ENCODE measurements at regions not wholly inside any gene's neighbourhood (a gene's known extent, or its start where the extent isn't known, plus 50 kb on each side); places are given as distances from the start of the nearest gene placed in this dataset.
"Not testable (repeated sequence)": the region's sequence is repeated elsewhere in the genome, so short reads cannot be mapped to it uniquely, and the experiment has no call there.

DNA sequence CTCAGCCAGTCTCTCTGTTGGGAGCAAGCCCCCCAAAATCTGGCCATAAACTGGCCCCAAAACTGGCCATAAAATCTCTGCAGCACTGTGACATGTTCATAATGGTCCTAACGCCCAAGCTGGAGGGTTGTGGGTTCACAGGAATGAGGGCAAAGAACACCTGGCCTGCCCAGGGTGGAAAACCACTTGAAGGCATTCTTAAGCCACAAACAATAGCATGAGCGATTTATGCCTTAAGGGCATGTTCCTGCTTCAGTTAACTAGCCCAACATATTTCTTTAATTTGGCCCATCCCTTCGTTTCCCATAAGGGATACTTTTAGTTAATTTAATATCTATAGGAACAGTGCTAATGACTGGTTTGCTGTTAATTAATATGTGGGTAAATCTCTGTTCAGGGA is 205.8 kb downstream of the ALG10 start:
- not testable (repeated sequence) for DNase-seq

DNA sequence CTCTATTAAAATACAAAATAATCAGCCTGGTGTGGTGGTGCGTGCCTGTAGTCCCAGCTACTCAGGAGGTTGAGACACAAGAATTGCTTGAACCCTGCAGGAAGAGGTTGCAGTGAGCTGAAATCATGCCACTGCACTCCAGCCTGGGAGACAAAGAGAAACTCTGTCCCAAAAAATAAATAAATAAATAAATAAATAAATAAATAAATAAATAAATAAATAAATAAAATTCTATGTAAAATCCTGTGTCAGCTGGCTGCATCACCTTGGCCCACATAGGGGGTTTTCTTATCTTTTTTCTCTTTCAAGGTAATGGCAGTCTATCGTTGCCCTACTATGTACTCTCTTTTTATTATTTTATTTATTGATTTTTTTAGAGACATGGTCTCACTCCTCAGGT is 206.7 kb downstream of the ALG10 start:
- not testable (repeated sequence) for DNase-seq

DNA sequence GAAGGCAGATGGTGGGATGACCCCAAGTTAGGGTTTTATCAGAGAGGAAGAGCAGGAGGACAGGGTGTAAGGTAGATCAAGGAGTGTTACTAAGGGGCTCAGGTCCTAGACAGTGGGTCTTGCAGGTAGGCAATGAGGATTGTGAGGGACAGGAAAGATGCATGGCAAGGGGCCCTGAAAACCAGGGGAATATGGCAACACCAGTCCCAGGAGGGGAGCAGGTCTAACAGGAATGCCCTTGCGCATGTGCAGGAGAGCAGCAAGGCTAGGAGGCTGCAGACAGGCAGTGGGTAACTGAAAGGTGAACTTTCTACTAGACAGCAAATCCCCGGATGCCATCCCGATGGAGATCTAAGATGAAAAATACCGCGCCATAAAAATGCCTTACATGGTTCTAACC is 211.3 kb downstream of the ALG10 start:
- DNase-seq = no peak

DNA sequence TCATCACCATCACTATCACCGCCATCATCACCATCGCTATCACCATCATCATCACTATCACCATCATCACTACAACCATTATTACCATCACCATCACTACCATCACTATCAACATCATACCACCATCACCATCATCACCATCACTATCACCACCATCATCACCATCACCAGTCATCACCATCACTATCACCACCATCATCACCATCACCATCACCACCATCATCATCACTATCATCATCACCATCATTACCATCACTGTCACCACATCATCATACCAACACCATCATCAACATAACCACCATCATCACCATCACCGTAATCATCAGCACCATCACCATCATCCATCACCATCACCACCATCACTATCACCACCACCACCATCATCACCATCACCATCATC is 213.8 kb downstream of the ALG10 start:
- no peak for DNase-seq

DNA sequence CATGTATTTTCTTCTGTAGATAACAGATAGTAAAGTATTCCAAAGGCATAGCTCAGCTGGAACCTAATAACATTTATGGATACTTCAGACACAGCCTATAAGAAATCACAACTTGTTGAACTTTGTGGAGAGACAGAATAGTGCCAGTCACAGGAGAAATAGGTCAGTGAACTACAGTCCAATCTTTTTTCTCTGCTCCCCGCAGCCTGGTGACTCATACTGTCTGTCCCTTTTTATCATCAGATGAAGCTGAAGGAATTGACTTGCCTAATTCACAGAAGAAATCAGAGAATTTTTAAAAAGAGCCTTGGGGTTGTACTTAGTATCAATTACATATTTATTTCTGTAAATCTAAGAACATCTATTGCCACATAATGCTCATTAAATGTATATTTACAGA is 222.3 kb downstream of the ALG10 start:
- no peak for DNase-seq

DNA sequence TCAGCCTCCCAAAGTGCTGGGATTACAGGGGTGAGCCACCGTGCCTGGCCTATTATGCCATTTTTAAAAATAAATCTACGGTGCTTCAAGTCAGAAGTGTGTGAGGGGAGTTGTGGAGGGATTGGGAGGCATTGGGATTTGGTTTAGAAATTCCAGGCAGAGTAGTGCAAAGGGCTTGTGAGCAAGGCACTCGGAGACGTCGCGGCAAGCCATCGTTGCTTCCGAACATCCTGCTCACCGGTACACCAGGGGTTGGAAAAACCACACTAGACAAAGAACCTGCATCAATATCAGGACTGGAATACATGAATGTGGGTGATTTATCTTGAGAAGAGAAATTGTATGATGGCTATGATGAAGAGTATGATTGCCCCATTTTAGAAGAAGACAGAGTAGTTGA is 227.0 kb downstream of the ALG10 start:
- DNase-seq = no peak

DNA sequence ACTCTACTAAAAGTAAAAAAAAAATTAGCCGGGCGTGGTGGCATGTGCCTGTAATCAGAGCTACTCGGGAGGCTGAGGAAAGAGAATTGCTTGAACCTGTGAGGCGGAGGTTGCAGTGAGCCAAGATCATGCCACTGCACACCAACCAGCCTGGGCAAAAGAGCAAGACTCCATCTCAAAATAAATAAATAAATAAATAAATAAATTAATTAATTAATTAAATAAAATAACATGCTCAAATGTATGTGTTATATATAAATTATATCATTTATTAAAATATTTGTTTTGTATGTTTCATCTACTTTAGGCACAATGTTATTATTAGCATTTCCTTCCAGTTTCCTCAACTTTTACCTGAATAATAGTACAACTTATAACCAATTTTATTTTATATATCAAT is 229.6 kb downstream of the ALG10 start:
- DNase-seq = not testable (repeated sequence)

DNA sequence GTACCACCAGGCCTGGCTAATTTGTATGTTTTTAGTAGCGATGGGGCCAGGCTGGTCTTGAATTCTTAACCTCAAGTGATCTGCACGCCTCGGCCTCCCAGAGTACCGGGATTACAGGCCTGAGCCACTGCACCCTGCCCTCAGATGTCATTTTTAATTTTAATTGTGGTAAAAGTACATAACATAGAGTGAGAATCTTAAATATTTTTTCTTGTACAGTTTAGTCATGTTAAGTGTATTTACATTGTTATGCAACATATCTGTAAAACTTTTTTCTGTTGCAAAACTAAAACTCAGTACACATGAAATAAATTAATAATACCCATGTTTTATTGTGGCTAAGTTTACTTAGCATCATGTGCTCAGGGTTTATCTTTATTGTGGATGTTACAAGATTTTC is 231.4 kb downstream of the ALG10 start:
- no peak for DNase-seq

DNA sequence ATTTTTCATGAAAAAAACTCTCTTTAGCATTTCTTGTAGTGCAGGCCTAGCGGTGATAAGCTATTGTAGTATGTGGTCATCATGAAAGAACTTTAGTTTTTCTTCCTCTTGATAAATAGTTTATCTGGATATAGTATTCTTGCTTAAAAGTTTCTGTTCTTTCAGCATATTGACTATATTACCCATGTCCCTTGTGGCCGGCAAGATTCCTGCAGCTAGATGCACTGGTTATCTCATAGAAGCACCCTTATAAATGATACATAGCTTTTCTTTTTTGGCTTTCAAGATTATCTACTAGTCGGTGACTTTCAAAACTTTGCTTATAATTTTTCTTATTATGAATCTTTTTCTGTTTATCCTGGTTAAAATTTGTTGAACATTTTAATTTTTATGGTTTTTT is 234.8 kb downstream of the ALG10 start:
- no peak for DNase-seq

DNA sequence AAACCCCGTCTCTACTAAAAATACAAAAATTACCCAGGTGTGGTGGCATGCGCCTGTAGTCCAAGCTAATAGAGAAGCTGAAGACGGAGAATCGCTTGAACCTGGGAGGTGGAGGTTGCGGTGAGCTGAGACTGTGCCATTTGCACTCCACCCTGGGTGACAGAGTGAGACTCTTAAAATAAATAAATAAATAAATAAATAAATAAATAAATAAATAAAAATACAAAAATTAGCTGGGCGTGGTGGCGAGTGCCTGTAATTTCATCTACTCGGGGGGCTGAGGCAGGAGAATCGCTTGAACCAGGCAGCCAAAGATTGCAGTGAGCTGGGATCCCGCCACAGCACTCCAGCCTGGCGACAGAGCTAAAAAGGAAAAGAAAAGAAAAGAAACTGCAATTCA is 239.8 kb downstream of the ALG10 start:
- DNase-seq = not testable (repeated sequence)

DNA sequence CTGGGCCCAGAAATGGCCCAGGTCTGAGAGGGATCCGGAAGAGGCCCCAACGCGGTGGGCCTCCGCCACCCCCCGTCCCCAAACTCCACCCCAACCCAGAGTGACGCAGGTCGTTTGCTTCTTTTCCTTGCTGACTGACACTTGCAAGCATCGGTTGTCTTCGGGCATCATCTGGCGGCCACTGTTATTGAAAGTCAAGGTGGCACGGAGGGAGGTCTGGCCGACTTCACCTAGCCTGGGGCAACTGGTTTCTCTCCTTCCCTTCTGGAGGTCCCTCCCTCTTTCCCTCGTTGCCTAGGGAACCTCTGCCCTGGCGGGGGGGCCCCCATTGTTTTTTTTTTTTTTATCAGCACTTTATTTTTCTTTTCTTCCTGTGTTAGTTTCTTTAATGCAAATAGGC is 241.8 kb downstream of the ALG10 start:
- DNase-seq = no peak

DNA sequence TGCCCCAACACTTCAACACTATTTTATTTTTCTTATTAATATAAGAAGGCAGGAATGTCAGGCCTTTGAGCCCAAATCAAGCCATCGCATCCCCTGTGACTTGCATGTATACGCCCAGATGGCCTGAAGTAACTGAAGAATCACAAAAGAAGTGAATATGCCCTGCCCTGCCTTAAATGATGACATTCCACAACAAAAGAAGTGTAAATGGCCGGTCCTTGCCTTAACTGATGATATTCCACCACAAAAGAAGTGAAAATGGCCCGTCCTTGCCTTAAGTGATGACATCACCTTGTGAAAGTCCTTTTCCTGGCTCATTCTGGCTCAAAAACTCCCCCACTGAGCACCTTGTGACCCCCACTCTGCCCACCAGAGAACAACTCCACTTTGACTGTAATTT is 251.4 kb downstream of the ALG10 start:
- DNase-seq = not testable (repeated sequence)

DNA sequence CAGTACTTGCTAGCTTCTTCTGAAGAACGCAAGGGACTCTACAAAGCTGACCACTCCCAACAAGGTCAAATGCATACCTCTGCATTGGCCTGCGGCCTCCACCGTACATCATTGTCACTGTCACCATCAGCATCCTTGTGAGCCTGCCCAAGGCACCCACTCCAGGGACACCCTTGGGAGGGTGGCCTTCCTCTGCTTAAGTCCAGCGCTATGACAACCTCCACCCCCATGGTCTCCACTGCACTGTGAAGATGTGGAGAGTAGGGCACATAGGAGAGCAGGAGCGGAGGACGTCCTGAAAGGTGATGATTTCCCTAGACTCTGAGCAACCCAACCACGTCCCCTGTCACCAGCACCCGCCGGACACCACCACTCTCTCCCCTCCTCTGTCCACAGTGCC is 252.8 kb downstream of the ALG10 start:
- DNase-seq = no peak

DNA sequence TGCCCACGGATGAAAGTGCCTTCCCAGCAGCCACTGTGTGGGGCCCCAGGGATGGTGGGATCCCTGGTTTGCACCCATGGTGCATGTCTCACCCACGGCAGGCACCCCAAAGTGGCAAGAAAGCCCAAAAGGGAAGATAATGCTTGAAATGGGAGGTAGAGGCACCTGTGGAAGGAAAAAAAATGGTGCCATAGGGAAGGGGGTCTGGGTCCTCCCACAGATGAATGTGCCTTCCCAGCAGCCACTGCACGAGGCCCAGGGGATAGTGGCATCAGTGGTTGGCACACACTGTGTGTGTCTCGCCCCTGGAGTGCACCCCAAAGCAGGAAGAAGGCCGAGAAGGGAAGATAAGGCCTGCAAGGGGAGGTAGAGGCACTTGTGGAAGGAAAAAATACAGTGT is 264.2 kb downstream of the ALG10 start:
- DNase-seq = no peak

DNA sequence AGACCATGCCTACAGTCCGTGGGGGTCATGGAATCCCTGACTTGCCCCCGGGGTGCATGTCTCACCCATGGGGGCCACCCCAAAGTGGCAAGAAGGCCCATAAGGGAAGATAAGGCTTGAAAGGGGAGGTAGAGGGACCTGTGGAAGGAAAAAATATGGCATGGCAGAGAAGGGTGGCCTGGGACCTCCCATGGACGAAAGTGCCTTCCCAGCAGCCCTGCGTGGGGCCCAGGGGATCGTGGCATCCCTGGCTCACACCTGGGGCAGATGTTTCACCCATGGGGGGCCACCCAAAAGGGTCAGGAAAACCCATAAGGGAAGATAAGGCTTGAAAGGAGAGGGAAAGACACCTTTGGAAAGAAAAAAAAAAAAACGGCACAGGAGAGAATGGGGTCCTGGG is 264.6 kb downstream of the ALG10 start:
- DNase-seq = no peak

DNA sequence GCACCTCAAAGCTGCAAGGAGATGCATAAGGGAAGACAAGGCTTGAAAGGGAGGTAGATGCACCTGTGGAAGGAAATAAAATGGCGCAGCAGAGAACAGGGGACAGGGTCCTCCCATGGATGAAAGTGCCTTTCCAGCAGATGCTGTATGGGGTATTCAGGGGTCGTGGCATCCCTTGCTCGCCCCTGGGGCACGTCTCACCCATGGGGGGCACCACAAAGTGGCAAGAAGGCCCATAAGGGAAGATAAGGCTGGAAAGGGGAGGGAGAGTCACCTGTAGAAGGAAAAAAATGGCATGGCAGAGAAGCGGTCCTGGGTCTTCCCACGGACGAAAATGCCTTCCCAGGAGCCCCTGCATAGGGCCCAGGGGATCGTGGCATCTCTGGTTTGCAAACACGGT is 265.1 kb downstream of the ALG10 start:
- no peak for DNase-seq

DNA sequence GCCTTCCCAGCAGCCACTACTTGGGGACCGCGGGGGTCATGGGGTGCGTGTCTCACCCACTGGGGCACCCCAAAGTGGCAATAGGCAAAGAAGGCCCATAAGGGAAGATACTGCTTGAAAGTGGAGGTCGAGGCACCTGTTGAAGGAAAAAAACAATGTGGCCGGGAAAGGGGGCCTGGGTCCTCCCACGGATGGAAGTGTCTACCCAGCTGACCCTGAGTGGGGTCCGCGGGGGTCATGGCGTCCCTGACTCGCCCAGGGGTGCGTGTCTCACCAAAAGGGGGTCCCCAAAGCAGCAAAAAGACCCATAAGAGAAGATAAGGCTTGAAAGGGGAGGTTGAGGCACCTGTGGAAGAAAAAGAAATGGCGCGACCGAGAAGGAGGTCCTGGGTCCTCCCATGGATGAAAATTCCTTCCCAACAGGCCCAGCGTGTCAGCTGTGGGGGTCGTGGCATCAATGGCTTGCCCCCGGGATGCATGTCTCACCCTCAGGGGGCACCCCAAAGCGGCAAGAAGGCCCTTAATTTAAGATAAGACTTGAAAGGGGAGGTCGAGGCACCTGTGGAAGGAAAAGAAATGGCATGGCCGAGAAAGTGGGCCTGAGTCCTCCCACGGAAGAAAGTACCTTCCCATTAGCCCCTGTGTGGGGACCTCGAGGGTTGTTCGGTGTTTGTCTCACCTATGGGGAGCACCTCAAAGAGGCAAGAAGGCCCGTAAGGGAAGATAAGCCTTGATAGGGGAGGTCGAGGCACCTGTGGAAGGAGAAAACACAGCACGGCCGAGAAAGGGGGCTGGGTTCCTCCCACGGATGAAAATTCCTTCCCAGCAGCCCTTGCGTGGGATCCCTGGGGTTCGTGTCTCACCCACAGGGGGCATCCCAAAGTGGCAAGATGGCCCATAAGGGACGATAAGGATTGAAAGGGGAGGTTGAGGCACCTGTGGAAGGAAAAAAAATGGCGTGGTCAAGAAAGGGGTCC is 266.0 kb downstream of the ALG10 start:
- DNase-seq = no peak

DNA sequence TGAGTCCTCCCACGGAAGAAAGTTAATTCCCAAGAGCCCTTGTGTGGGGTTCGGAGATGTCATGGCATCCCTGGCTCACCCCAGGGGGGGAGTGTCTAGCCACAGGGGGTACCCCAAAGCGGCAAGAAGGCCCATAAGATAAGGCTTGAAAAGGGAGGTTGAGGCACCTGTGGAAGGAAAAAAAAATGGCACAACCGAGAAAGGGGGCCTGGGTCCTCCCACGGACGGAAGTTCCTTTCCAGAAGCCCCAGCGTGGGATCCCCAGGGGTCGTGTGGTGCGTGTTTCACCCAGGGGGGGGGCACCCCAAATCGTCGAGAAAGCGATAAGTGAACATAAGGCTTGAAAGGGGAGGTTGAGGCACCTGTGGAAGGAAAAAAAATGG is 266.7 kb downstream of the ALG10 start:
- no peak for DNase-seq

DNA sequence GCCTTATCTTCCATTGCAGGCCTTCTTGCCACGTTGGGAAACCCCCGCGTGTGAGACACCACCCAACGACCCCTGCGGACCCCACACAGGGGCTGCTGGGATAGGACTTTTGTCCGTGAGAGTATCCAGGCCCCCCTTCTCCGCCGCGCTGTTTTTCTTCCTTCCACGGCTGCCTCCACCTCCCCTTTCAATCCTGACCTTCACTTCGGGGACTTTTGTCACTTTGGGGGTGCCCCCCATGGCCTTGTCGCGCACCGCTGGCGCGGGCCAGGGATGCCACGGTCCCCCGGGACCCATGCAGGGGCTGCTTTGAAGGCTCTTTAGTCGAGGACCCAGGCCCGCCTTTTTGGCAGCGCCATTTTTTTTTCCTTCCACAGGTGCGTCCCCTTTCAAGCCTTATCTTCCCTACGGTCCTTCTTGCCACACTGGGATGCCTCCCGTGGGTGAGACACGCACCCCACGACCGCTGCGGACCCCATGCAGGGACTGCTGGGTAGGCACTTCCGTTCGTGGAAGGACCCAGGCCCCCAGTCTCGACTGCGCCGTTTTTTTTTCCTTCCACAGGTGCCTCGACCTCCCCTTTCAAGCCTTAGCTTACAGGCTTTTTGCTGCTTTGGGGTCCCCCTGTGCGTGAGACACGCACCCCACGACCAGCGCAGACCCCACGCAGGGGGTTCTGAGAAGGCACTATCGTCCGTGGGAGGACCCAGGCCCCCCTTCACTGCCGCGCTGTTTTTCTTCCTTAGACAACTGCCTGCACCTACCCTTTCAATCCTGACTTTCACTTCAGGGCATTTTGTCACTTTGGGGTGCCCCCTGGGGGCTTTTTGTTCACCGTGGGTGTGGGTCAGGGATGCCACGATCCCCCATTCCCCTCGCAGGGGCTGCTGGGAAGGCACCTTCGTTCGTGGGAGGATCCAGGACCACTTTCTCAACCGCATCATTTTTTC is 267.4 kb downstream of the ALG10 start:
- no peak for DNase-seq

DNA sequence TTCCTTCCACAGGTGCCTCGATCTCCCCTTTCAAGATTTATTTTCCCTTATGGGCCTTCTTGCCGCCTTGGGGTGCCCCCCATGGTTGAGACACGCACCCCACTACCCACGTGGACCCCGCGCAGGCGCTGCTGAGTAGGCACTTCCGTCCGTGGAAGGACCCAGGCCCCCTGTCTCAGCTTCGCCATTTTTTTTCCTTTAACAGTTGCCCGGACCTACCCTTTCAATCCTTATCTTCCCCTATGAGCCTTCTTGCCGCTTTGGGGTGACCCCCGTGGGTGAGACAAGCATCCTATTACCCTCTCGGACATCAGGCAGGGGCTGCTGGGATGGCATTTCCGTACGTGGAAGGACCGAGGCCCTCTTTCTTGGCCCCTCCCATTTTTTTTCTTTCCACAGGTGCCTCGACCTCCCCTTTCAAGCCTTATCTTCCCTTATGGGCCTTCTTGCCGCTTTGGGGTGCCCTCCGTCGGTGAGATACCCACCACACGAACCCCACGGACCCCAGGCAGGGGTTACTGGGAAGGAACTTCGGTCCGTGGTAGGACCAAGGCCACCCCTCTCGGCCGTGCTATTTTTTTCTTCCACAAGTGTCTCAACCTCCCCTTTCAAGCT is 268.2 kb downstream of the ALG10 start:
- DNase-seq = no peak

DNA sequence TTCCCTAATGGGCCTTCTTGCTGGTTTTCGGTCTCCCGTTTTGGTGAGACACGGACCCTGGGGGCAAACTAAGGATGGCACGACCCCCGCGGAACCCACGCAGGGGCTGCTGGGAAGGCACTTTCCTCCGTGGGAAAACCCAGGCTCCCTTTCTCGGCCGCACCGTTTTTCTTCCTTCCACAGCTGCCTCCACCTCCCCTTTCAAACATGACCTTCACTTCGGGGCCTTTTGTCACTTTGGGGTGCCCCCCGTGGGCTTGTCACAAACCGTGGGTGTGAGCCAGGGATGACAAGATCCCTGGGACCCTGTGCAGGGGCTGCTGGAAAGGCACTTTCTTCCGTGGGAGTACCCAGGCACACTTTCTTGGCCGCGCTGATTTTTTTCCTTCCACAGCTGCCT is 268.7 kb downstream of the ALG10 start:
- no peak for DNase-seq

DNA sequence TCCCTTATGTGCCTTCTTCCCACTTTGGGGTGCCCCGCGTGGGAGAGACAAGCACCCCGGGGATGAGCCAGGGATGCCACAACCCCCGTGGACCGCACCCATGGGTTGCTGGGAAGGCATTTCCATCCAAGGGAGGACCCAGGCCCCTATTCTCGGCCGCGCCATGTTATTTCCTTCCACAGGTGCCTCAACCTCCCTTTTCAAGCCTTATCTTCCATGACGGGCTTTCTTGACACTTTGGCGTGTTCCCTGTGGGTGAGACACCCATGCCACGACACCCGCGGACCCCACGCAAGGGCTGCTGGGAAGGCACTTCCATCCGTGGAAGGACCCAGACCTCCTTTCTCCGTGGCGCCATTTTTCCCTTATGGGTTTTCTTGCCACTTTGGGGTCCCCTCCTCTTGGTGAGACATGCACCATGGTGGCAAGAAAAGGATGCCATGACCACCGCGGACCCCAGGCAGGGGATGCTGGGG is 269.2 kb downstream of the ALG10 start:
- no peak for DNase-seq

Measured in NCI-H524 (cell line).